HEK293T (cell line): ENCODE measurements at regions not wholly inside any gene's neighbourhood (a gene's known extent, or its start where the extent isn't known, plus 50 kb on each side); places are given as distances from the start of the nearest gene placed in this dataset.

Experiments
- ARNT ChIP-seq: fragments of 450-650 bp; IDR thresholded peaks from 2 replicates; pipeline ENCODE4 v1.6.1; 2017; ENCODE audit warnings: mild to moderate bottlenecking
- BHLHE40 ChIP-seq: fragments of 450-650 bp; IDR thresholded peaks from 2 replicates; pipeline ENCODE4 v1.6.1; 2016; ENCODE audit warnings: mild to moderate bottlenecking, moderate library complexity, borderline replicate concordance
- HDGF ChIP-seq: fragments of 450-650 bp; IDR thresholded peaks from 2 replicates; pipeline ENCODE4 v1.6.1; 2017; ENCODE audit warnings: antibody characterized with exemption, borderline replicate concordance
- PKNOX1 ChIP-seq: fragments of 450-650 bp; IDR thresholded peaks from 2 replicates; pipeline ENCODE4 v1.6.1; 2016
- SP1 ChIP-seq: fragments of 450-650 bp; IDR thresholded peaks from 2 replicates; pipeline ENCODE4 v1.6.1; 2017
- TARDBP ChIP-seq: fragments of 450-650 bp; IDR thresholded peaks from 2 replicates; pipeline ENCODE4 v1.6.1; 2016

DNA sequence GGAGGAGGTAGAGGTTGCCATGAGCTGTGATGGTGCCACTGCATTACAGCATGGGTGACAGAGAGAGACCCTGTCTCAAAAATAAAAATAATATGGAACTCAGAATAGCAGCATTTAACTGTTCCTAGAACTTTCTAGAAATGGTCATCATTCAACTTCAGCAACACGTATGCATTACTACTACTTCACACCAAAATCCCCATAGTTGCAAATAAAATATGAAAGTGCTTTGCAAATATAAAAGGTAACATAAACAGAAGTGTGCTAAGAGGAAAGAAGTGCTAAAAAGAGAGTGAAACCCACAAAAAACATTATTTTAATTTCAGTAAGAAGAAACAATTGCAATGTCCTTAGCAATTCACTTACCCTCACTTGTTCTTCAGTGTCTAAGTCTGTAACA lies 169.7 kb upstream of the NUDT4 start:
- TF ChIP-seq TARDBP, result no peak
- TF ChIP-seq BHLHE40, result no peak
- no peak for TF ChIP-seq ARNT
- no peak for TF ChIP-seq SP1
- TF ChIP-seq PKNOX1, result no peak
- no peak for TF ChIP-seq HDGF
